ENCODE measurements at regions not wholly inside any gene's neighbourhood (a gene's known extent, or its start where the extent isn't known, plus 50 kb on each side); places are given as distances from the start of the nearest gene placed in this dataset.

DNA sequence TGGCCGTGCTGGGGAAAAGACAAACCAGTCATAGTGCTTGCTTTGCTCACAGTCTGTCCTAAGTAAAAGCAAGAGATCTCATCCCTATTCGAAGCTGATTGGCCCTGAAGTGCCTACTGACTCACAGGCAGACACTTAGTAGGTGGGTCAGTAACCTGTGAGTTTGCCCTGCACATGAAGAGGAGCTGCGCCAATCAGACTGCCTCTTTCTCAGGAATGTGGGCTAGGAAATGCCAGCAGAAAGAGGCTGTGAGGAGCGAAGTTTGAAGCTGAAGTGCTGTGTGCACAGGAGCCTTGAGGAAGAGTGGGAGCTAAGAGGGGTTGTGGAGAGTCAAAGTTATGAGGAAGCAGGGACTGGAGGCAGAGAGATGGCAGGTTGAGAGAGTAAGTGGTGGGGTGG is 126.8 kb downstream of the IL20RB start:
- TF ChIP-seq, protein P1, sequence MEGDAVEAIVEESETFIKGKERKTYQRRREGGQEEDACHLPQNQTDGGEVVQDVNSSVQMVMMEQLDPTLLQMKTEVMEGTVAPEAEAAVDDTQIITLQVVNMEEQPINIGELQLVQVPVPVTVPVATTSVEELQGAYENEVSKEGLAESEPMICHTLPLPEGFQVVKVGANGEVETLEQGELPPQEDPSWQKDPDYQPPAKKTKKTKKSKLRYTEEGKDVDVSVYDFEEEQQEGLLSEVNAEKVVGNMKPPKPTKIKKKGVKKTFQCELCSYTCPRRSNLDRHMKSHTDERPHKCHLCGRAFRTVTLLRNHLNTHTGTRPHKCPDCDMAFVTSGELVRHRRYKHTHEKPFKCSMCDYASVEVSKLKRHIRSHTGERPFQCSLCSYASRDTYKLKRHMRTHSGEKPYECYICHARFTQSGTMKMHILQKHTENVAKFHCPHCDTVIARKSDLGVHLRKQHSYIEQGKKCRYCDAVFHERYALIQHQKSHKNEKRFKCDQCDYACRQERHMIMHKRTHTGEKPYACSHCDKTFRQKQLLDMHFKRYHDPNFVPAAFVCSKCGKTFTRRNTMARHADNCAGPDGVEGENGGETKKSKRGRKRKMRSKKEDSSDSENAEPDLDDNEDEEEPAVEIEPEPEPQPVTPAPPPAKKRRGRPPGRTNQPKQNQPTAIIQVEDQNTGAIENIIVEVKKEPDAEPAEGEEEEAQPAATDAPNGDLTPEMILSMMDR (IDR thresholded peaks at IDR 0.05 in 8 of 11, conservative IDR thresholded peaks at IDR 0.05 in 3 of 11), result no peak
- TF ChIP-seq POLR2A (IDR thresholded peaks at IDR 0.05) (no peak), POLR2AphosphoS5 (IDR thresholded peaks at IDR 0.05) (no peak)
